ENCODE measurements at regions not wholly inside any gene's neighbourhood (a gene's known extent, or its start where the extent isn't known, plus 50 kb on each side); places are given as distances from the start of the nearest gene placed in this dataset.

DNA sequence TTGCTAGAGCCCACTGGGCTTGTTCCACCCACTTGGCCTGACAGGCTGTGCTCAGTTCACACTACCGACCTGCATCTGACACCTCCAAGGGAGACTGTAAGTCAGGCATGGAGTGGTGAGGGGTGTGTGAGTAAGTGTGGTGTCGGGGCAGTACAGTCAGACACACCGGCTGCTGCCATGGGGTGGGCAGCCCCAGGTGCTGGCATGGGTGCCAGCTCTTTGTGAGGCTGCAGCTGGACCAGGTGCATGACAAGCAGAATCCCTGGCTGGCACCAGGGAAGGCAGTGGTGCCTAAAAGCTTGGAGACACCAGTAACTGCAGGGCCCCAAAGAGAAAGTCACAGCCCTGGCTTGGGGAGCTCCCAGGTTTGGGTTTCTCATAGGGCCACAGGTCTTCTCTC is 665.0 kb downstream of the SH3BGRL start (continued):
- TF ChIP-seq TOE1 (IDR thresholded peaks at IDR 0.05; ENCODE audit: borderline replicate concordance) (no peak), TOE1 (CRISPR knock-in tag; IDR thresholded peaks at IDR 0.05; ENCODE audit: borderline replicate concordance, low read depth) (no peak), NCOR1 (IDR thresholded peaks at IDR 0.05) (no peak), ZNF124 (CRISPR knock-in tag; IDR thresholded peaks at IDR 0.05) (no peak), BCOR (IDR thresholded peaks at IDR 0.05) (no peak), SLC30A9 (CRISPR knock-in tag; IDR thresholded peaks at IDR 0.05) (no peak), NR3C1 (CRISPR knock-in tag; IDR thresholded peaks at IDR 0.05) (no peak), MIER1 (IDR thresholded peaks at IDR 0.05; ENCODE audit: low read depth) (no peak)
- TF ChIP-seq, protein P1, sequence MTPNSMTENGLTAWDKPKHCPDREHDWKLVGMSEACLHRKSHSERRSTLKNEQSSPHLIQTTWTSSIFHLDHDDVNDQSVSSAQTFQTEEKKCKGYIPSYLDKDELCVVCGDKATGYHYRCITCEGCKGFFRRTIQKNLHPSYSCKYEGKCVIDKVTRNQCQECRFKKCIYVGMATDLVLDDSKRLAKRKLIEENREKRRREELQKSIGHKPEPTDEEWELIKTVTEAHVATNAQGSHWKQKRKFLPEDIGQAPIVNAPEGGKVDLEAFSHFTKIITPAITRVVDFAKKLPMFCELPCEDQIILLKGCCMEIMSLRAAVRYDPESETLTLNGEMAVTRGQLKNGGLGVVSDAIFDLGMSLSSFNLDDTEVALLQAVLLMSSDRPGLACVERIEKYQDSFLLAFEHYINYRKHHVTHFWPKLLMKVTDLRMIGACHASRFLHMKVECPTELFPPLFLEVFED (CRISPR knock-in tag; conservative IDR thresholded peaks at IDR 0.05), result no peak

DNA sequence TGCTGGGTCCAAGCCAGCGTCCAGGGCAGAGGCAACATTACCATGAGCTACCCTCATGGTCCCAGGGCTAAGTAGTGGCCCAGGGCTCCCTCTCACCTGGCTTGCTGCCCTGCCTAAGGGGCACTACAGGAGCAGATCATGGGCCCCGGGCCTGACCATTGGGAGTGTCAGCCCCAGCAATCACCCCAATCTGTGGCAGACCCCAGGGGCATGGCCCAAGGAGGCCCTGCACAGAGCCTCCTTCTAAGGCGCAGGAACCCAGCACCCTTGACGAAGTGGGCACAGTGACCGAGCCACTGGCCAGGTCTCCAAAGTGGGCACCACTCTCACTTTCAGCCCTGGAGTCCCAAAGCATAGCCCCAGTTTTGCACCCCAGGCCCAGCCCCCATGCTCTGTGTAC is 667.1 kb downstream of the SH3BGRL start:
- WGBS (ENCODE audit: insufficient coverage, low coverage, missing lambda C conversion rate), result 0% methylated on average over 1 of the region's 5 CpGs
- TF ChIP-seq, protein P2, sequence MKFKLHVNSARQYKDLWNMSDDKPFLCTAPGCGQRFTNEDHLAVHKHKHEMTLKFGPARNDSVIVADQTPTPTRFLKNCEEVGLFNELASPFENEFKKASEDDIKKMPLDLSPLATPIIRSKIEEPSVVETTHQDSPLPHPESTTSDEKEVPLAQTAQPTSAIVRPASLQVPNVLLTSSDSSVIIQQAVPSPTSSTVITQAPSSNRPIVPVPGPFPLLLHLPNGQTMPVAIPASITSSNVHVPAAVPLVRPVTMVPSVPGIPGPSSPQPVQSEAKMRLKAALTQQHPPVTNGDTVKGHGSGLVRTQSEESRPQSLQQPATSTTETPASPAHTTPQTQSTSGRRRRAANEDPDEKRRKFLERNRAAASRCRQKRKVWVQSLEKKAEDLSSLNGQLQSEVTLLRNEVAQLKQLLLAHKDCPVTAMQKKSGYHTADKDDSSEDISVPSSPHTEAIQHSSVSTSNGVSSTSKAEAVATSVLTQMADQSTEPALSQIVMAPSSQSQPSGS (CRISPR knock-in tag; IDR thresholded peaks at IDR 0.05), result no peak
- TF ChIP-seq RAD51 (IDR thresholded peaks at IDR 0.05; ENCODE audit: borderline replicate concordance, low read depth) (no peak), CEBPG (CRISPR knock-in tag; IDR thresholded peaks at IDR 0.05) (no peak), CEBPG (tag; conservative IDR thresholded peaks at IDR 0.05 in 1 of 2, IDR thresholded peaks at IDR 0.05 in 1 of 2) (no peak), TFAM (CRISPR knock-in tag; conservative IDR thresholded peaks at IDR 0.05) (no peak), ZNF408 (CRISPR knock-in tag; IDR thresholded peaks at IDR 0.05; ENCODE audit: low read depth) (no peak), NFE2 (IDR thresholded peaks at IDR 0.05; ENCODE audit: low read depth) (no peak), ZFX (CRISPR knock-in tag; IDR thresholded peaks at IDR 0.05) (no peak)
- TF ChIP-seq, protein P3, sequence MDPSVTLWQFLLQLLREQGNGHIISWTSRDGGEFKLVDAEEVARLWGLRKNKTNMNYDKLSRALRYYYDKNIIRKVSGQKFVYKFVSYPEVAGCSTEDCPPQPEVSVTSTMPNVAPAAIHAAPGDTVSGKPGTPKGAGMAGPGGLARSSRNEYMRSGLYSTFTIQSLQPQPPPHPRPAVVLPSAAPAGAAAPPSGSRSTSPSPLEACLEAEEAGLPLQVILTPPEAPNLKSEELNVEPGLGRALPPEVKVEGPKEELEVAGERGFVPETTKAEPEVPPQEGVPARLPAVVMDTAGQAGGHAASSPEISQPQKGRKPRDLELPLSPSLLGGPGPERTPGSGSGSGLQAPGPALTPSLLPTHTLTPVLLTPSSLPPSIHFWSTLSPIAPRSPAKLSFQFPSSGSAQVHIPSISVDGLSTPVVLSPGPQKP (CRISPR knock-in tag; IDR thresholded peaks at IDR 0.05), result no peak
- TF ChIP-seq, protein P4, sequence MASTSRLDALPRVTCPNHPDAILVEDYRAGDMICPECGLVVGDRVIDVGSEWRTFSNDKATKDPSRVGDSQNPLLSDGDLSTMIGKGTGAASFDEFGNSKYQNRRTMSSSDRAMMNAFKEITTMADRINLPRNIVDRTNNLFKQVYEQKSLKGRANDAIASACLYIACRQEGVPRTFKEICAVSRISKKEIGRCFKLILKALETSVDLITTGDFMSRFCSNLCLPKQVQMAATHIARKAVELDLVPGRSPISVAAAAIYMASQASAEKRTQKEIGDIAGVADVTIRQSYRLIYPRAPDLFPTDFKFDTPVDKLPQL (IDR thresholded peaks at IDR 0.05; ENCODE audit: extremely low read depth, insufficient read length), result no peak
- TF ChIP-seq, protein P5, sequence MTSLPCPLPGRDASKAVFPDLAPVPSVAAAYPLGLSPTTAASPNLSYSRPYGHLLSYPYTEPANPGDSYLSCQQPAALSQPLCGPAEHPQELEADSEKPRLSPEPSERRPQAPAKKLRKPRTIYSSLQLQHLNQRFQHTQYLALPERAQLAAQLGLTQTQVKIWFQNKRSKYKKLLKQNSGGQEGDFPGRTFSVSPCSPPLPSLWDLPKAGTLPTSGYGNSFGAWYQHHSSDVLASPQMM (CRISPR knock-in tag; IDR thresholded peaks at IDR 0.05), result no peak

More for the DNA sequence above, 667.1 kb downstream of the SH3BGRL start:
- H2AFZ ChIP-seq (ENCODE audit: low read depth, low read length), result no peak overlapping the region
- no peaks in the 10 kb centered on the region for H3K4me1 ChIP-seq (replicated peaks in 1 of 2; ENCODE audit: control insufficient read depth in 2 of 2, insufficient read depth in 2 of 2, low read length in 2 of 2)
- no peaks in the 10 kb centered on the region for H3K36me3 ChIP-seq (ENCODE audit: control insufficient read depth, insufficient read depth, low read length)
- FAIRE-seq, result no peak
- no peaks in the 10 kb centered on the region for H3K27me3 ChIP-seq (ENCODE audit: control insufficient read depth in 2 of 2, insufficient read depth in 2 of 2, low read length in 2 of 2)
- intact Hi-C loops (cut with micrococcal nuclease), result no loop called here
- no TSS peak for BruUV-seq (replicated peaks)
- ATAC-seq, result no peak
- H3K4me2 ChIP-seq (ENCODE audit: insufficient read depth, low read length), result no peak overlapping the region
- H4K20me1 ChIP-seq (replicated peaks; ENCODE audit: control insufficient read depth, insufficient read depth, low read length), result no peaks in the 10 kb centered on the region
- H3K27ac ChIP-seq (ENCODE audit: extremely low read depth, low read depth, low read length), result no peak overlapping the region
- no peak for DNase-seq (ENCODE audit: extremely low read depth in 1 of 4, low spot score in 3 of 4)
- H3K9me3 ChIP-seq (replicated peaks; ENCODE audit: control insufficient read depth, insufficient read depth, low read depth, low read length), result no peaks in the 10 kb centered on the region
- H3K79me2 ChIP-seq (ENCODE audit: control insufficient read depth, insufficient read depth, low read length), result no peaks in the 10 kb centered on the region
- H3K9me1 ChIP-seq (ENCODE audit: control insufficient read depth, insufficient read depth, low read length), result no peaks in the 10 kb centered on the region
- CTCF ChIA-PET (ENCODE audit: low intra/inter-chr PET ratio), result no interaction called here
- no peak overlapping the region for H3K4me3 ChIP-seq
- in situ Hi-C loops (cut with MboI), result no loop called here
- POLR2A ChIA-PET, result no interaction called here
- H3K9ac ChIP-seq (ENCODE audit: insufficient read depth in 1 of 2, low read depth in 2 of 2, low read length in 2 of 2), result no peak overlapping the region

Measured in K562 (cell line).